GM21825 (cell line): ENCODE measurements at regions not wholly inside any gene's neighbourhood (a gene's known extent, or its start where the extent isn't known, plus 50 kb on each side); places are given as distances from the start of the nearest gene placed in this dataset.

Source experiments
- ATAC-seq: cut with Tn5 transposase; IDR thresholded peaks from one replicate; pipeline ENCODE4 v1.9.1; 2021; ENCODE audit warnings: mild to moderate bottlenecking, moderate library complexity; ENCODE audit not compliant: unreplicated experiment

DNA sequence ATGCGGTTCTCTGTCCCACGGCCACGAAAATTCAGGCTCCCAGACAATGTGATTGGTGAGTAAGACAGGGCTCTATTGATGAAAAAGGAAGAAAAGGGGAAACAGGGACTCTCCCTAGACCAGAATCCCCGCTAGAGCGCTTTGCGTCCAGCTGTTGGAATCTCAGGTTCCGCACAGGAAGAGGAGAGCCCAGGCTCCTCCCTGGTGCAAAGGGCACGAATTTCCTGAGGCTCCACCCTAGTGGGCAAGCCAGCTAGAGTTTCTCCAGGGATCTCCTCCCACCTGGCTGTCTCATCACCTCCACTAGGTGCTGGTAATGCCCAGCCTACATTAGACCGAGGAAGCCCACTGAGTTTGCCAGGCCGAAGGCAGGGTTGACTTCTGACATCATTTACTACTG is 135.9 kb upstream of the SOX4 start:
- ATAC-seq, result no peak

DNA sequence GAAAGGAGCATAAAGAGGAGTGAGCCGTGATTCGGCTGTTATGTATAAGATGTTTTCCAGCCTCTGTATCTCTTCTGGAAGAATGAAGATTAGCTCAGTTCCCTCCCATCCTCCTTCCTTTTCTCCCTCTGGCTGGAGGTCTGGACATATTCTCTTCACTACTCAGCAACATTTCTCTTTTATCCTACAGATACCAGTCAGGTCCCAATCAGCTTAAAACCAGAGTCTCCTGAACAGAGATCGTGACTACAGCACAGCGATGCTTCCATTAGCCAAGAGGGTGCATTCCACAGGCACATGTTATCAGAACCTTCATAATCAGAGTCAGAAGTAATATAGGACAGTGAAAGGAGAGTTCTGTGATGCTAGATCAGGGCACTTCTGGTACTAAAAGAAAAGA is 133.9 kb upstream of the SOX4 start:
- ATAC-seq, result no peak

DNA sequence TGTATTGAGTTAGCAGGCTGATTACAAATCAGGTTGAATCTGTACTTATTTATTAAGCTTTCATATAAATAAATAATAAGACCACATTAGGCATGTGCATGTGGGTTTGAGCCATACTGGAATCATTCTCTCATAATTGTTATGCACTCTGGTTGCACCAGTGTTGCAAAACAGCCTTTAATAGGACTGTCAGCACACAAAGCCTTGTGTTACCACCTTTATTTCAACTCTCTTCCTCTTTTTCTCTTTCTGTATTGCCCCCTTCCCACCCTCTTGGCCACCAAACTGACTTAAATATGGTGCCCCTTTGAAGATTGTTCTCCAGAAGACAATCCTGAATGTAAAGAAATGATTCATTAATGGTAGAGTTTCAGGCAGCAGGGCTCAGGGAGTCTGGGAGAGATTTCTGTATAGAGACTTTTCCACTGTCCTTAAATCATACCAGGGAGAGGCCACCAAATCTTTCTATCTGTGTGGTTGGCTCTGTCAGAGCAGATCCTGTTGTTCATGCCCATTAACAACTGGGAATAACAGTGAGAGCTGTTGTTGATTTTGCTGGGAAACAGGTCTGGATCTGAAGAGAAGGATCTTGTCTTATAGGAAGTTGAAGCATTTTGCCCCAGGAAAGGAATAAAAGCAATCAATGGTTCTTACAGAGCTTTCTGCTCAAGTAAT is 131.6 kb upstream of the SOX4 start:
- no peak for ATAC-seq

DNA sequence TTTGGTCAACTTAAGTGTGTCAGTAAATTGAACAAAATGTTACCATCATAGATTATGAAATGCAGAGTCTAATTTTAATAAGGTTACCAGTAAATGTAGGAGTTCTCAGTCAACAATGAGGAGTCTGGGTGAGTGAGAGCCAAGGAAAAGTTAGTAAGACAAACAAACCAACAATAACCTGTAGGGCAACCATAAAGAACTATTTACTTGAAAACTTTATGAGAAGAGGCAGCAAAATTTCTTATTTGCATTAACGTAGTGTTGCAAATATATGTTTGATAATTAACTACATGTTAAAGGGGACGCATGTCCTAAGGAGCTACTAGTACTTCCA is 131.1 kb upstream of the SOX4 start:
- no peak for ATAC-seq

DNA sequence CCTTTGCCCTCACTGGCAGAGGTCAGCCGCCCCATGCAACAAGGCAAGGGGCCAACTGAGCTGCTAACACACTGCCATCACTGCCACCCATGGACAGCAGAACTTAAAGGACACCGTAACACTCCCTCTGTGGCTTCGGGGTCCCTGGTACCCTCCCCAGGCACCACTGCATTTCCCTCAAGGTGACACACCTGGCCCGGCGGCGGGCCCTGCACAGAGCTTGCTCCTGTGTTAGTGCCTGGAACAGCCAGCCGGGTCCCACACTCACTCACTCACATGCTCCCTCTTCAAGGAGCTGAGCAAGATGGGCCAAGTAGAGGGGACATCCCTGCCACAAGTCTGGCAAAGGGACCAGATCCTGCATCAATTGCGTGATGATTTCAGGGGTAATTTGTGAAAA is 126.5 kb upstream of the SOX4 start:
- no peak for ATAC-seq

DNA sequence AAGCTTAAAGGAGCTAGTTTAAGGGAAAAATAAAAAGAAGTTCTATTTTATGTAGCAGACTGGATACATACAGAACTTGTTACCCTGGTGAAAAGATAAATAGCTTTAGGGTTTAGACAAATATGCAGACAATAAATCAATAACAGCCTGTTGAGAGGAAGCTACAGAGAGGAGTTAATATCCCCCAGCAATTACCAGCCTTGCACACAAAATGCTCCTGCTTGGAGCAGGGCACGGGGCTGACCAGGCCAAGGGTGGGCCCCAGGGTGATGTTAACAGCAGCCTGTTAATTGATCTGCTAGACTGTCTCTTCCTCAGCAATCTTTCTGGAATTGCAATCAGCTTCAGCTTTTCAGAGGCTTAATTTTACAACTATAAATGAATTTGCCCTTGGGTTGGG is 125.1 kb upstream of the SOX4 start:
- no peak for ATAC-seq

DNA sequence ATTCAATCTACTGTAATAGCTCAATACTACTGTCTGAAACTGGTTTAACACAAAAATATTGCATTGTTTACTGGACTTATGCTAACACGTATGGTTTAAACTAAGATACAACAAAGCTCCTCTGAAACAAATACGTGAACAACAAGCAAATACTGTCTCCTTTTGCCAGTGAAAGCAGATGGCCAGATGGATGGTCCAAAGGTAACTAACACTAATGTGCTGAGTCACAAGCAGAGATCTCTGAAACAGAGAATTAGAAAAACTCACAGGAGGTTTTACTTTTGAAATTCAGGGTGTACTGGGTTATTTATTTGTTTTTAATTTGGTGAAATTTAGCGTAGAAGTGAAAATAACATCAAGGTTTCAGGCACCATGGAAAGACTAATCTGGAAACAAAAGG is 124.3 kb upstream of the SOX4 start:
- no peak for ATAC-seq

DNA sequence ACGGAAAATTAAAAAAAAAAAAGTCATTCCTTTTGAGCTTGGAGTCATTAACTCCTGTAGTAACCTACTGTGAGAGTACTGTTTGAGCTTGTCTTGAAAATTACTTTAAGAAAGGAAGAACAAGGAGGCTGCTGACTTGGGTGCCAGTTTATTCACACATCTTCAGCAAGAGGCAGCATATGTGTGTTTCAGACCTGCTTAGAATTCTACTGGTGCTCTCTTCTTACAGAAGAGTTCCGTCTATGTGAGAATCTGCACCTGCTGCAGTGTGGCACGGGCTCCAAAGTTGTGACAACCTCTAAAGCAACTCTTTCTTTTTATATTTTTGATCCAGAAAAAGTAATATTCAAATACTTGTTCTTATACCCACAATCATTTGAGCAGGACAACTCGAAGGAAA is 117.4 kb upstream of the SOX4 start:
- no peak for ATAC-seq

DNA sequence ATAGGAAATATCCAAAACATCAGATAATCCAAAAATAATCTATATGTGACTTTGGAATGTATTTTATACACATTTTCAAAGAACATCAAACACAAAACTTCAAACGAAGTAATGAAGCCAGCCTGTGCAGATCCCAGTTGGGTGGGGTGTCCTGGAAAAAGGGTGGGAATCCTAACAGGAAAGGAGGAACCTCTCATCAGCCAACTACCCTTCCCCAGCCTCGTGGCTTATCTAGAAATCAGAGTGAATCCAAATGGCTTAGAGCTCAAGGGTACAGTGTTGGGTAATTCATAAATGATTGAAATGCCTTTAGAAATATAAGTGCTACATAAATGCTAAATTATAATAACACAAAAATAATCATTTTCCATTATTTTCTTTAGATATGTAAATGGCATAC is 115.1 kb upstream of the SOX4 start:
- ATAC-seq, result no peak

DNA sequence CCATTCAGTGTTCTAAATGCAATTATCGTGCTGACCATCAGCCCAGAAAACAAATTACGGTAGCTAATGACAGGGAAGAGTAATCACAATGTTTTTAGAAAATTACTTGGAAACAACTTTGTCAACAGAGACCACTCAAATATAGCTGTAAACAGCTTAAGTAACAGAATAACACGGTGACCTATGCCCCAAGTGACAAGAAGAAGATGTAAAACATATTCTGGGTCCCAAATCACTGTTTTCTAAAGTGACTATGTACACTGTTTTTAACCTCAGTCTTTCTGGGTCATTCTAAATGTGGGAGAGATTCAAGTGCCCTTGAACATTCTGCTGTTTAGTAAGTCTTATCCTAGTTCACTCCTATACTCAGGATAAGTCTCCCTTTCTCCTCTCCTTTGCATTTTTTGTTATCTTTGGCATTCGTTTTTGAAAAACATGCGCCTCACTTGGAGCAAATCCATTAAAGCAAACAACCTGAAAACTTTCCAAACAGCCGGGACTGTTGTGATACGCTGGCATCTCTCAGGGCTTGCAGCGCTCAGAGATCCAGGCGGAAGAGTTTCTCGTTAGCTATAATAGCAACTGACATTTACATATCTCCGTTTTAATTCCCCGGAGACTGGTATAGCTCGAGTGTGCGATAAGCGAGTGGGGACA is 114.5 kb upstream of the SOX4 start:
- no peak for ATAC-seq

DNA sequence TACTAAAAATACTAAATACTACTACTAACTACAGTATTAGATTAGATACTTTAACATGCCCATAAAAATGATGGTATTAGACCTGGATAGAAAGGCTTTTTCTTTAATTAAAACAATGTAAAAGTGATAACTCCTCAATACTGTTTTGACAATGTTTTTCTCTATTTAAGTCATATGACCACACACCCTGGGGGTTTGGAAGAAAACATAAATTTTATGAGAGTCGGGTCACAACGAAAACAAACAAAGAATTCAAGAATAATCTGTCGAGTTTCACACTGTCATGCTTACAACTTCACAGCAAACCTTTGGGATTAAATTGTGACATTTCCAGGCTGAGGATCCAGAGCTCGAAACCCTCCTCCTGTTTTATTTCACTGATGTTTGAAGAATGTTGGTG is 107.4 kb upstream of the SOX4 start:
- no peak for ATAC-seq

DNA sequence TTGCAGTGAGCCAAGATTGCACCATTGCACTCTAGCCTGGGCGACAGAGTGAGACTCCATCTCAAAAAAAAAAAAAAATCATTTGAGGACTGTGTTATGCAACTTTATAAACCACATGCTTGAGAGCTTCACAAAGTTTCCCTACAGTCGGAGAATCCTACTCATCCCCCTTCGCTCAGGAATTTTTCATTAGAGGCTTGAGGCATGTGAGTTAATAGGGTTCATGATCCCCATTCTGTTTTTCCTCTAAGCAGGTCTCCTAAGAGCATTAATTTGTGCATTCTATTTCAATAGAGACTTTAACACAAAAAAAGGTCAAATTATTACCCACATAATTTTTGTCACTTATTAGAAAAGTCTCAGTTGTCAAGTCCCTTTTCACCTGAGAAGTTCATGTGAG is 103.7 kb upstream of the SOX4 start:
- ATAC-seq, result no peak

DNA sequence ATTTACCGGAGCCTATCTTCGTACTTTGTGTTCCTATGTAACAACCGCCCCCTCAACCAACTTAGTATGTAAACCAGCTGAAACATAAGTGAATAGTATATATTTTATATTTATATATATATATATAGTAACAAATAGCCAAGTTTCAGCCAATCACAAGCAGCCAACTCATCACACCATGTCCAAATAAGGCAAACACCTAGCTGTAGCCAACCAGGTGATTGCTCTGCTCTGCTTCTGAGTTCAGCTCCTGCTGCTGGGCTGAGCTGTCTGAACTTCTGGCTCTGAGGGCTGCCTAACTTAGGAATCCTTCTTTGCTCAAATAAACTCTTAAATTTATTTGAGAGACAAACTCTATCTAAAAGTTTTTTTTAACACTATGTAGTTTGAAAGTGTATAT is 101.6 kb upstream of the SOX4 start:
- ATAC-seq, result no peak

DNA sequence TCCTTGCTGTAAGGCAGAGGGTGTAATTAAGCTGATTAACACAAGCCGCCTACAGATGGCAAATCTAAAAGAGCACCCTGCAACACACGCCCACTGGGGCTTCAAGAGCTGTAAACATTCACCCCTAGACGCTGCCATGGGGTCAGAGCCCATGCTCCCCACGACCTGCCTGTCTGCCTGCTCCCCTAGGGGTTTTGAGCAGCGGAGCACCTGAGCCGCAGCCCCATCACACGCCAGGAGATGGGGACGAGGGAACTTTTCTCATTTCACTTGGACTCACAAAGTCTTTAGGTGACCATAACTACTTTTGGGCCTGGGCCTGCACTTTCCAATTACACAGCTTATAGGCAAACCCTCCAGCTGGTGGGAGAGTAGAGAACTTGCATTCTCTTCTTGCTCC is 99.0 kb upstream of the SOX4 start:
- no peak for ATAC-seq

DNA sequence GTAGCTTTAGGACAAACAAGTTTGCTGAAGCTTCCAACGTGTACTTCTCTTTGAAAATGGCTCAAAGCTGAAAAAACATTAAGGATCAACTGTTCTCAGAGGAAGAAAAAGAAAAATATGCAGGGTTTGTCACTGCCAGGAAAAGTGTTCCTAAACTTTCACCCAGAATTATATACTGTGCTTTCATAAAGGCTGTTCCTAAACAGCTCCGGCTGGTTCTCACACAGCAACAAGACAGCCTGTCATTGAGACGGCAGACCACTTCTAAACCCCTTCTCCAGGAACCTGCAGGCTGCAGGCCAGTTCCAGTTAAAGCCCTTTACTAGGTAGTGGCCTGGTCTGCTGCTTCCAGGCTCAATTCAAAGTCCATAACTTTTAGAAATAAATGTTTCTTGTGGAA is 97.4 kb upstream of the SOX4 start:
- ATAC-seq, result no peak

DNA sequence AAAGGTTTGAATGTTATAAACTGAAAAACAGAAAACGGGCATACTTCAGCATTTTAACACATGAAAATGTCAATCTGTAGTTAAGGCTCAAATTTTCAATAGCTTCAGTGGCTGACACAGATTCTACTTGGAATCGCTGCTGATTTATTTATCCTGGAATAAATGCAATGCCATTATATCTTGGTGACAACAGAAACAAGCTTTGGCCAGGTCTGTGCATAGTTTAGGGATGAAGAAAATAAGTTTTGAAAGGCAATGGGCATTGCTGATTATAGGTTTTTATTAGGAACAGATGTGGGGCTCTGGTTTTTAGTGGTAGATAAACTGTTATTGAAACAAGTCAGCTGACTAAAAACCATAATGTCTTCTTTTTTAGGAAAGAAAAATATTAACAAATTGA is 96.8 kb upstream of the SOX4 start:
- ATAC-seq, result no peak

DNA sequence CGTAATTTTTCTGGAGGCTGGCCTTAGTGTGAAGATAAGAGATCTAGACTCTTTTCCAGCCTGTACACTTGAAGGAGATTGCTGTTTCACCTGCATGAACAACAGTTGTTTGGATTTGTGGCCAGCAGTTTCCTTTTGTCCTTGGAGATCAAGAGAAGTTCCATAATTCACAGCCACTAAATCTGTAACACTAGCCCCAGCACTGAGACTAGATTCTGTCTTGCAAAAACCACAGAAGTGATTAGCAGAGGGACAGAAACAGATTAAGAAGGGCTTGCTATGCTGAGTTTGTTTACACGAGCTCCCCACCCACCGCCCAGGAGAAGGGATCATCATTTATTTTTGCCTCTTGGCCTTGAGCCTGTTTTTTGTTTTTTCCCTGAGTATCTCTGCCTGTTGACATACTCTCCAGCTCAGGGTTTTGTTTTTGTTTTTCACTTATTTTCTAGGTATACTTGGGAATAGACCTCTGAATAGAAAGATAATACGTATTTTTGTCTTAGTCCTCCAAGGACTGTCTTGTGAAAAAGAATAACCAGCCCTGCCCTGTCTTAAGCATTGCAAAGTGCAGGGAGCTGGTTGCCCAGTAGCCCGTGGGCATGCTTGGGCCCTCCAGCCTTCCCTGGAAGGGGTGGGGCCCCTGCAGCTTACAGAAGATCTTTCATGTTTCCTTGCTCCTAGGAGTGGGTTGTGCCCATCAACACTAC is 93.1 kb upstream of the SOX4 start:
- no peak for ATAC-seq

DNA sequence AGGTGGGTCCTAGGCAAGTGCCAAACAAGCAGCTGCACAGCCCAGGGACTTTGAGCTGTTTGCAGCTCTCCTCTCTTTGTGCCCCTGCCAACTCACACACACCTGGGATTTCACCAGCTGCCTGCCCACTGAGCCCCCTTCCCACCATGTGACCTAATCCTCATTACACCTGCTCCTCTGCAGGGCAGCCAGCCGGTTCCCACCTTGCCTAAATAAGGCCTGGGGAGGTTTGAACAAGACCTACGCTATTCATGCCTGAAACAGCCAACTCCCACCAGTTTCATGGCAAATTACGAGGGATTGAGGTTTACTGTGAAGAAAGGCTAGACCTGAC is 92.6 kb upstream of the SOX4 start:
- ATAC-seq, result no peak

DNA sequence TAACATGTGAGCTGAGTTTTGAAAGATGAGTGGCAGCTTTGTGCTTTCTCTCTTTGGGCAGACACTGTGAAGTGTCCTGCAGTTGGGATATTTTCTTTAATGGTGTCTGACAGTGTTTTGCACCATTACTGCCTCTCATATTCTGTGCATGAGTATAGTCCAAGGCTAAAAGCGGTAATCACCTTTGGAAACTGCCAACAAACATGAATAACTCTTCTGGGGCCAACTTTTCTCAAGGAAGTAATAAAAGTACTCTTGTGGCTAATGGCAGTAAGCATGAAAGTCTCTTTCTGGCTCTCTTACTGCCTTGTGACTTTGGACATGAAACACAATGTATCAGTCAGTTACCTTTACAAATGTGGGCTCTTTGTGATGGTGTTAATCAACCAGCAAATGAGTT is 91.7 kb upstream of the SOX4 start:
- no peak for ATAC-seq

DNA sequence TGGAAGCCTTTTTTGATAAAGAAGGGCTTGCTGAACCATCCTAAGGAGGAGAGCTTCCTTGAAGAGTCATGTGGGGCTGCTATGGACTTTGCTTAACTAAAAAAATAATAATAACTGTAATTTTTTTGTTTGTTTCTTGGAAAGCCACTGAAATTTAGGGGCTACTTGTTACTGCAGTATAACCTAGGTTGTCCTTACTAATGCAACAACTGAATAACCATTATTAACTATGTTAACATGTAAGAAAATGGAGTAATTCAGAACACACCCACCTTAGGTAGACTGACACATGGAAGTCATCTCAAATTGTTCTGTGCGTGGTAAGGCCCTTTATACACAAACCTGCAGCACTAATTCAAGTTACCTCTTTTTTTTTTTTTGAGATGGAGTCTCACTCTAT is 90.9 kb upstream of the SOX4 start:
- no peak for ATAC-seq

DNA sequence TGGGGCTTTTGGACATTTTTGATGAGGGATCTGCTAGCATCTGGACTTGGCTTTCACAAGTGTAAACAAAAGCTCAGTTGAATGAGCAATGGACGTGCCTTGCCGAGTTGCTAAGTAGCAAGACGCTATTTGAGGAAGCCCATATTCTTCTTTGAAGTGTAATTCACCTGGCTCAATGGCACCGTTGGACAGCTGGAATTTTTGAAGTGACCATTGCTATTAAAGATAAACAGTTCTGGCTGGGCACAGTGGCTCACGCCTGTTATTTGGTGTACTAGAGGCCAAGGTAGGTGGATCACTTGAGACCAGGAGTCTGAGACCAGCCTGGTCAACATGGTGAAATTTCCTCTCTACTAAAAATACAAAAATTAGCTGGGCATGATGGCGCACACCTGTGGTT is 88.8 kb upstream of the SOX4 start:
- ATAC-seq, result no peak

DNA sequence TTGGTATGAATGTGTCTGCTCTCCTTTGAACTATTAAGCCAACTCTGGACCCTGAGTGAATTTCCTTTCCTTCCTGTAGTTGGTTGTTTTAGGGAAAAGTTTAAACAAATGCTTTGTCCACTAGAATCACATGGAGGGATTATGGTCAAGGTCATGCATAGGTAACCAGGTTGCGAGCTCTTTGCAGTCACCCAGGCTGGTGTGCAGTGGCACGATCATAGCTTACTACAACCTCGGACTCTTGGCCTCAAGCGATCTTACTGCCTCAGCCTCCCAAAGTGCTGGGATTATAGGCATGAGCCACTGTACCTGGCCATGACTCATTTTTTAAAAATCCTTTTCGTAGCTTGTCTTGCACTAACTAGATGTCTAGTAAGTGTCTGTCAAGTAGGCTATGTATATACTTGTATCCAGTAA is 88.0 kb upstream of the SOX4 start:
- ATAC-seq, result no peak

DNA sequence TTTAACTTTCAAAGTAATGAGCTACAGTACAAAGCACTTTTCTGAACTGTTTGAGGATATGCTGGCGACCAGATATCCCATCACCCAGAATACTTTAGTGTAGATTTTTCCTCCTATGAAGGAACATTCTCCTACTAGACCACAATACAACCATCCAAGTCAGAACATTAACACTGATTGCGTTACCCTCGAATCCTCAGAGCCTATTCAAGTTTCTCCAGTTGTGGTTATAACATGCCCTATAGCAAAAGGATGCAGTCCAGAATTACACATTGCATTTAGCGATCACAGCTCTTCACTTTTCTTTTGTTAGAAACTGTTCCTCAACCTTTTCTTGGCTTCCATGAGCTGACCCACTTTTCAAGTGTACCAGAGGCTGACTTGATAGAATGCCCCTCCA is 87.4 kb upstream of the SOX4 start:
- ATAC-seq, result no peak
